HUES48 (cell line): ENCODE measurements at regions not wholly inside any gene's neighbourhood (a gene's known extent, or its start where the extent isn't known, plus 50 kb on each side); places are given as distances from the start of the nearest gene placed in this dataset.

ENCODE experiments used
- H3K27ac ChIP-seq: one replicate; pipeline ENCODE4 v1.7.0; 2013; ENCODE audit warnings: low read depth, low read length, inconsistent platforms
- H3K27me3 ChIP-seq: 2 replicates; pipeline ENCODE4 v1.6.1; 2013; ENCODE audit warnings: mild to moderate bottlenecking, low read length; ENCODE audit not compliant: control insufficient read depth, insufficient read depth
- H3K36me3 ChIP-seq: 2 replicates; pipeline ENCODE4 v1.6.1; 2013; ENCODE audit warnings: low read length; ENCODE audit not compliant: control insufficient read depth, insufficient read depth
- H3K4me1 ChIP-seq: 2 replicates; pipeline ENCODE4 v1.6.1; 2013; ENCODE audit warnings: mild to moderate bottlenecking, low read length; ENCODE audit not compliant: control insufficient read depth, insufficient read depth
- H3K4me3 ChIP-seq: 2 replicates; pipeline ENCODE4 v1.5.1; 2013; ENCODE audit warnings: mild to moderate bottlenecking, low read depth, low read length
- H3K9ac ChIP-seq: 2 replicates; pipeline ENCODE4 v1.6.1; 2013; ENCODE audit warnings: mild to moderate bottlenecking, low read depth, low read length, moderate library complexity
- H3K9me3 ChIP-seq: 2 replicates; pipeline ENCODE4 v1.6.1; 2013; ENCODE audit warnings: low read length; ENCODE audit not compliant: control insufficient read depth, insufficient read depth

DNA sequence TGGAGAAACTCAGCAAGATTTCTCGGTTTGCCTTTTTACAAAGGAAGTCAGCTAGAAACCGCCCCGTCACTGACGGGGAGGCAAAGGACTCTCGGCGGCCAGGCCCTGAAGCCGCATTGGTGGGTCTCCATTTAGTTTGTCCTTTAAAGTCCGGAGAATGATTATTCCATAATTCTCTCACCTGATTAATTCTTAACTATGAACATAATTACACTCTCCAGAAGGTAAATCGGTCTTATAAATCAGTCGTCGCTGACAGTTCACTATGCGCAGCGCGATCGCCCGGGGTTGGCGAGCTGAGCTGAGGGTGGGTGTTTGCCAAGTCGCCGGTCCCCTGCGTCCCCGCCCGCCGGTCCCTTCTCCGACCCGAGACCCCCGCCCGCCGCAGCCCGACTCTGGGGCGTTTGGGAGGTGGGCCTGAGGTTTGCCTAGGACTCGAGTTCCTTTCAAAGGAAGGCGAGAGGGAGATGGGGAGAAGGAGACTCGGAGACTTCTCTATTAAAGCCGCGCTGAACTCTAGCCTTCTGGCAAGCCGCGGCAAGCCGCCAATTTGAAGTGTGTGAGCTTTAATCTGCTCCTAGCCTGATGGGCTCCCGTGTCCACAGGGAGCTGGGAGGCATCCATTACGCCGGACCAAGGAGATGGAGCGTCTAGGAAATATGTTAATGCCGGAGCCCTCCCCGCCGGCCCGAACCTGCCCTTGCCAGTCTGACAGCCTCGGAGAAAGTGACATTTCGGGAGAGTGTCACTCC is 392.9 kb downstream of the NOVA1 start:
- no peaks in the 10 kb centered on the region for H3K9me3 ChIP-seq
- no peak overlapping the region for H3K9ac ChIP-seq
- H3K27ac ChIP-seq: peak overlapping the region; percentile 41
- H3K4me3 ChIP-seq: peak overlapping the region; percentile 60
- no peaks in the 10 kb centered on the region for H3K36me3 ChIP-seq
- peaks cover 12% of the 10 kb centered on the region for H3K4me1 ChIP-seq
- H3K27me3 ChIP-seq: peaks cover 43% of the 10 kb centered on the region

GRCh38 chr14:26204366-26204727 is 393.5 kb downstream of the NOVA1 start:
- Histone ChIP-seq H3K9ac (no peak overlapping the region), H3K27ac (no peak overlapping the region), H3K27me3 (peaks cover 43% of the 10 kb centered on the region), H3K4me3 (peak overlapping the region; percentile 60), H3K36me3 (no peaks in the 10 kb centered on the region), H3K4me1 (peaks cover 12% of the 10 kb centered on the region), H3K9me3 (no peaks in the 10 kb centered on the region)

DNA sequence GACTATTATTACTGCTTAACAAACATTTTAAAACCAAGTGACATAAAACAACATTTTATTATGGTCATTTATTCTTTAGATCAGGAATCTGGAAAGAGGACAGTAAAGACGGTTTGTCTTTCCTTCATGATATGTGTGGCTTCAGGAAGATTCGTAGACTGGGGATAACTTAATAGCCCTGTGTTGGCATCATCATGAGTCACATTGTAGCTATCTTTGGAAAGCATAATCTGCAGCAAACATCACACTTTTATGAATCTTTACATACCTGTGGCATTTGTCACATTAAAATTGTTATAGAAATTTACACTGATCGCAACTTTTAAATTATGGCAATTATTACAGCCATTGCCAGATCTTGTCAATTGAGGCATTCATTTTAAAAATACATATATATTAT is 397.1 kb downstream of the NOVA1 start:
- H3K27me3 ChIP-seq: peaks cover 18% of the 10 kb centered on the region
- H3K4me3 ChIP-seq: no peak overlapping the region
- no peak overlapping the region for H3K9ac ChIP-seq
- peaks cover 7% of the 10 kb centered on the region for H3K4me1 ChIP-seq
- H3K36me3 ChIP-seq: no peaks in the 10 kb centered on the region
- no peaks in the 10 kb centered on the region for H3K9me3 ChIP-seq
- H3K27ac ChIP-seq: no peak overlapping the region

DNA sequence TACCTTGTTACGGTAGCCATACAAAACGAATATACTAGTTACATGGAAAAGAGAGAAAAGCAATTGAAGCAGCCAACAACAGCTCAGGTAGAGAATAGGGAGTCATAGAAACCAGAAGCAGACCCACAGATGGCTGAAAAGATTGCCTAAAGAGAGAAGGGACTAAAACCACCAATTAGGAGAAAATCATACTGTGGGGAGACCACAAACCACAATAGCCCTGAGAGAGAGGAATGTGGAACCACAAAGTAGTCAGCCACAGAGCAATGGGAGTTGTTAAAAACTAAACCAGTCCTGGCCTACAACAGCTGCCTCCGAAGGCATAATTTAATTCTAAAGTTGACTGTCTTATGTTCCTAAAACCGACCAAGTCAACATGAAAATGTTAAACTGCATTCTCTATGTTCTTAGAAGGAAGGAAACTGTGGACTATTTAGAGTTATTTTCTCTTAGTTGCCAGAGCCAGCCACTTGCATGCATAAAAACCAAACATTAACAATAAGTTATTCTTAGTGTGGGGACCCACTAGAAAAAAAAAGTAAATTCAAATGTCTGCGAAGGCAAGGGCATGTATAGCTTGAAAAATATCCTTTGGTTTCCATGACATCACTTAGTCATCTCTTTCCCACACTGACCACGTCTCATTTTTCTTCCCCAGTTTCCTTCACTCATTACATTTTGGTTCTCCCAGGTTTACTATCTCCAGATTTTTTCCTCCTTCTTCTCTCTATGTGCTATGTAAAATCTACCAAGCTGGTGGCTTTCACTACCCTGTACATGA is 398.1 kb downstream of the NOVA1 start:
- H3K4me3 ChIP-seq: no peak overlapping the region
- H3K36me3 ChIP-seq: no peaks in the 10 kb centered on the region
- H3K4me1 ChIP-seq: peaks cover 7% of the 10 kb centered on the region; the same call in 1 of the 2 replicates
- H3K27ac ChIP-seq: no peak overlapping the region
- no peaks in the 10 kb centered on the region for H3K9me3 ChIP-seq
- H3K9ac ChIP-seq: no peak overlapping the region
- peaks cover 10% of the 10 kb centered on the region for H3K27me3 ChIP-seq

DNA sequence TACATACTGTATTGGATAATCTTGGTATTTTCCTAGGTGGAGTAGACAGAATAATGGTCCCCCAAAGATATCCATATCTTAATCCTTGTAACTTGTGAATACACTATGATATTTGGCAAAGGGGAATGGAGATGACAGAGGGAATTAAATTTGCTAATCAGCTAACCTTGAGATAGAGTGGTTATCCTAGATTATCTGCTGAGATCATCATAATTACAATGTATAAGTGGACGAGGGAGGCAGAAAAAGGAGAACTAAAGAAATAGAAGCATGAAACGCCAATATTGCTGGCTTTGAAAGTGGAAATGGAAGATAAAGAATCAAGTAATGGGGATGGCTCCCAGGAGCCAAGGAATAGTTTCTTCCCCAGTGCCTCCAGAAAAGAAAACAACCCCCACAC is 398.7 kb downstream of the NOVA1 start:
- 0 out of 2 replicates have a peak, but pooled peaks cover 7% of the 10 kb centered on the region for H3K4me1 ChIP-seq
- no peaks in the 10 kb centered on the region for H3K36me3 ChIP-seq
- H3K27me3 ChIP-seq: peaks cover 4% of the 10 kb centered on the region; the same call in 1 of the 2 replicates
- H3K9me3 ChIP-seq: no peaks in the 10 kb centered on the region
- H3K27ac ChIP-seq: no peak overlapping the region
- H3K4me3 ChIP-seq: no peak overlapping the region
- no peak overlapping the region for H3K9ac ChIP-seq

- no peaks in the 10 kb centered on the region for H3K9me3 ChIP-seq
- no peaks in the 10 kb centered on the region for H3K36me3 ChIP-seq
- no peak overlapping the region for H3K27ac ChIP-seq
- H3K27me3 ChIP-seq: no peaks in the 10 kb centered on the region
- no peak overlapping the region for H3K4me3 ChIP-seq
- H3K4me1 ChIP-seq: 0 out of 2 replicates have a peak, but pooled peaks cover 7% of the 10 kb centered on the region
- H3K9ac ChIP-seq: no peak overlapping the region
Observed at GRCh38 chr14:26194816-26195215, 403.0 kb downstream of the NOVA1 start.

DNA sequence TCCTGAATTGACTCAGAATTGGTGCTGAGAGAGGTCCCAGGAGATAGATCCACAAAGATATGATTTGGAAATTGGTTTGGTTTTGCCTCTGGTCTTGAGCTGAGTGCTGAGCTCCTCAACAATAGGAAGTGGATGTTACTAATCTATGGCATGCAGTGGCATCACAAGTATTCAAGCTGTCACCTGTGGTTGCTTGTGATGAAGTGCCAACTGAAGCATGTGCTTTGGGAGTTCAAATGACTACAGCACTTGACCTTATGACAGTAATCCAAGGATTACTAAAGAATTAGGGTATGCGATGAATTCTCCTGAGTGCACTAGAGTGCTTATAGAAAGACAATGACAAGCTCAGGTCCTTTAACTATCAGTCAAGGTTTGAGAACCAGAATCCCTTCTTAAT is 406.2 kb downstream of the NOVA1 start:
- 0 out of 2 replicates have a peak, but pooled peaks cover 4% of the 10 kb centered on the region for H3K4me1 ChIP-seq
- H3K27me3 ChIP-seq: no peaks in the 10 kb centered on the region
- no peak overlapping the region for H3K4me3 ChIP-seq
- no peak overlapping the region for H3K27ac ChIP-seq
- no peaks in the 10 kb centered on the region for H3K36me3 ChIP-seq
- H3K9me3 ChIP-seq: no peaks in the 10 kb centered on the region
- H3K9ac ChIP-seq: no peak overlapping the region

DNA sequence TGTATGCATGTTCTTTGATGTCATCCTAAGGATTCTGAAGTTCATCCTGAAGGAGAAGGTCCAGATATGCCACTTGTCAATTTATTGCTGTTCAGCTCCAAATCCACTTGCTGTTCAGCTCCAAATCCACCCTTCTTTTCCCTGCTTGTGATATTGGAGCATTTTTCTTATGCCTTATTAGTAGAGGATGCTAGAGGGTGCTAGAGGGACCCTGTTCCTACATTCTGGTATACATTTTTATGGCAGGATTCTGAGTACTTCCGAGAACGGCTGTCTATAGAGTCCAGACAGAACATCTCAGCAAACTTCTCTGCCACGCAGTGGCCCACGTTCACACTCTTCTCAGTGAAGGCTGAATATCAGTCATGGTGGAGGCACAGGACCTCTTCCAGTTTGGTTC is 406.7 kb downstream of the NOVA1 start:
- no peak overlapping the region for H3K9ac ChIP-seq
- no peaks in the 10 kb centered on the region for H3K36me3 ChIP-seq
- 0 out of 2 replicates have a peak, but pooled peaks cover 4% of the 10 kb centered on the region for H3K4me1 ChIP-seq
- H3K4me3 ChIP-seq: no peak overlapping the region
- no peaks in the 10 kb centered on the region for H3K27me3 ChIP-seq
- no peaks in the 10 kb centered on the region for H3K9me3 ChIP-seq
- no peak overlapping the region for H3K27ac ChIP-seq

DNA sequence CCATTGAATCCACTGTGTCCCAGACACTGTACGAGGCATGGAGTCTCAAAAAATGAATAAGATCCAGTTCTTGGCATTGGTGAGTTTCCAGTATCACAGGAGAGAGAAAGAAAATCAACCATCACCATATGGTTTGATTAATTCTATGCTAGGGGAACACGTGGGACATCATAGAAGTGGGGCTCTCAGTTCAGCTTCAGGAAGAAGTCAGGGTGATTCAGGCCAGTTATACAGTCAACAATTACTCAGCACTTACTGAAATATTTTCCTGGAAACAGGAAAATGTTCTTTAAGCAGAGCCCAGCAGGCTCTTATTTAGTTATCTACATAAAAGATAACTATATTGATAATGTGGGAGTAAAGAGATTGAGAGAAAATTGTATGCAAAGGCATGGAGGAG is 407.2 kb downstream of the NOVA1 start:
- Histone ChIP-seq H3K36me3 (no peaks in the 10 kb centered on the region), H3K27me3 (no peaks in the 10 kb centered on the region), H3K4me3 (no peak overlapping the region), H3K9me3 (no peaks in the 10 kb centered on the region), H3K4me1 (0 out of 2 replicates have a peak, but pooled peaks cover 4% of the 10 kb centered on the region), H3K9ac (no peak overlapping the region), H3K27ac (no peak overlapping the region)

DNA sequence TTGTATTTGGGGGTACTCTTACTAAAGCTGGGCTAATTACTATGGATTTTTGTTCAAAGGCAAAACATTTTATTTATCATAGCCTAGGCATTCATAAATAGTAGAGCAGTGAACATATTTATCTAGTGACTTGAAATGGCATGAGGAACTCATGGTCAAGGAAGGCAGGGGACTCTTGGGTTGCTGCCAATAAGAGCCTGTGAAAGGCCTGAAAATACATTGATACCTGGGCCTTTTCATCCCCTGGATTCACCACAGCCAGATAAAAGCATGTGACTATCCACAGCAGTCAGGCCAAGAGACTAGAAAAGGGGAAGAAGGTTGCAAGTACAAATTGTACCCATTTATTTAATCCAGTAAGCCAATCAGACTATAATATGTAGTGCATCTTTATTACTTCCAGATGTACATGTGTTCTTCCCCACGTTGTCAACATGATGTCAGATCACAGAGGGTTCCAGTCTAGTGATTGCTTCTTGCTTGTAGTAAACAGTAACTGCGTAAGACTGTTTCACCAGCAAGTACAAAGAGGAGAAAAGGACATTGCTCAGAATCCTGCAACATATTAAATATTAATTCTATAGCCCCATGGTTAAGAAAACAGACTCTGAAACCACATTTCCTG is 409.7 kb downstream of the NOVA1 start:
- no peak overlapping the region for H3K4me3 ChIP-seq
- H3K36me3 ChIP-seq: no peaks in the 10 kb centered on the region
- no peaks in the 10 kb centered on the region for H3K9me3 ChIP-seq
- H3K4me1 ChIP-seq: no peaks in the 10 kb centered on the region
- H3K27ac ChIP-seq: no peak overlapping the region
- no peak overlapping the region for H3K9ac ChIP-seq
- H3K27me3 ChIP-seq: no peaks in the 10 kb centered on the region

GRCh38 chr14:26180221-26180620 is 417.6 kb downstream of the NOVA1 start:
- H3K9me3 ChIP-seq: no peaks in the 10 kb centered on the region
- no peaks in the 10 kb centered on the region for H3K27me3 ChIP-seq

More at GRCh38 chr14:26180221-26180620, 417.6 kb downstream of the NOVA1 start:
- no peak overlapping the region for H3K27ac ChIP-seq
- H3K4me1 ChIP-seq: no peaks in the 10 kb centered on the region
- H3K4me3 ChIP-seq: no peak overlapping the region
- no peak overlapping the region for H3K9ac ChIP-seq
- H3K36me3 ChIP-seq: no peaks in the 10 kb centered on the region
